Esophagus squamous epithelium (tissue), 5 donors: ENCODE measurements at regions not wholly inside any gene's neighbourhood (a gene's known extent, or its start where the extent isn't known, plus 50 kb on each side); places are given as distances from the start of the nearest gene placed in this dataset.

Experiments used
- DNase-seq: peaks from one replicate; lab custom pipeline; 2025; lab: John Stamatoyannopoulos, UW
- H3K27ac ChIP-seq, 4 donors: fragments of 200-600 bp; sonication (generic); one replicate each; pipeline ENCODE4 v1.5.1; 2016 to 2019; ENCODE audit warnings: mild to moderate bottlenecking in 1 of 4
- H3K27me3 ChIP-seq, 4 donors: fragments of 200-600 bp; sonication (generic); 1 replicate in 3 of 4; 2 replicates in 1 of 4; pipeline versions ENCODE4 v1.5.1 to v1.6.0; 2017 to 2021; ENCODE audit warnings: antibody characterized with exemption in 1 of 4
- H3K36me3 ChIP-seq, 3 donors: fragments of 200-600 bp; sonication (generic); one replicate each; pipeline ENCODE4 v1.5.1; 2016 to 2019
- H3K4me1 ChIP-seq, 3 donors: fragments of 200-600 bp; sonication (generic); one replicate each; pipeline ENCODE4 v1.5.1; 2017 to 2019
- H3K4me3 ChIP-seq, 4 donors: fragments of 200-600 bp; sonication (generic); 1 replicate in 3 of 4; 2 replicates in 1 of 4; pipeline ENCODE4 v1.5.1; 2016 to 2019; ENCODE audit warnings: mild to moderate bottlenecking in 2 of 4, moderate library complexity in 1 of 4
- H3K9me3 ChIP-seq, 3 donors: fragments of 200-600 bp; sonication (generic); one replicate each; pipeline ENCODE4 v1.5.1; 2016 to 2019
- POLR2A ChIP-seq, 4 donors: fragments of 450-650 bp; IDR thresholded peaks; one replicate each; pipeline ENCODE4 v1.6.1; 2017; ENCODE audit warnings: antibody characterized with exemption in 4 of 4, mild to moderate bottlenecking in 4 of 4, moderate library complexity in 3 of 4
- WGBS, 2 donors: methylation state at CpG; one replicate each; pipeline ENCODE4 v1.1.5; 2018; 5-methylcytosine and 5-hydroxymethylcytosine counted together
- intact Hi-C: fragments of 100-400 bp; cut with DNase I; formaldehyde crosslinking; loops from one replicate; pipeline ENCODE4 v1.15.0; 2022
- TF ChIP-seq, protein P1 (sequence below), 6 experiments: fragments of 450-650 bp in 4 of 6; fragments of 200-600 bp in 2 of 6; sonication (generic) in 2 of 6; IDR thresholded peaks; one replicate each; pipeline ENCODE4 v1.5.1; 2016 to 2019; ENCODE audit warnings: antibody characterized with exemption in 6 of 6, mild to moderate bottlenecking in 4 of 6, moderate library complexity in 4 of 6
- donor health status: DM: yes; HTN: yes; CAD: no.

DNA sequence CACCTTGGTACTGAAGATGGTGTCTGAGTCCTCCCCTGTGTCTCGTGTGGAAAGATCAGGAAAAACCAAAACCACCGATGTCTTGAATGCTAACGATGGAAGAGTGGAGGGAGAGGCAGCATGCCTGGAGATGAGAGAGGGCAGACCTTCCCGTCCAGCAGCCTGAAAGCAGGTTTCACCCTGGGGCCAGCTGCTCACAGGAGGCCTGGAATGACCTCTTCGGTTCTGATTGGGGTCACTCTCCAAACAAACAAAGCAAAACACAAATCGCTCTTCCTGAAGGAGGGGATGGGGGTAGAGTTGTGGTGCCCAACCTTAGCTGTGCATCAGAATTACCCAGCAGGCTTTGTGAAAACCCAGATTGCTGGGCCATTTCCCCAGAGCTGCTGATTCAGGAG, 142.3 kb upstream of the SOX1 start:
- DNase-seq: no peak
- intact Hi-C loops: no loop called here
- Histone ChIP-seq H3K4me3 (no peak overlapping the region), H3K27me3 (peaks cover 0 to 23% (median 0%) of the 10 kb centered on the region in 4 donors), H3K9me3 (no peaks in the 10 kb centered on the region), H3K36me3 (no peaks in the 10 kb centered on the region), H3K4me1 (no peaks in the 10 kb centered on the region), H3K27ac (no peak overlapping the region)
- WGBS, 2 donors: 62 to 82% methylated on average over 6 of the region's 6 CpGs
- TF ChIP-seq, protein P1, sequence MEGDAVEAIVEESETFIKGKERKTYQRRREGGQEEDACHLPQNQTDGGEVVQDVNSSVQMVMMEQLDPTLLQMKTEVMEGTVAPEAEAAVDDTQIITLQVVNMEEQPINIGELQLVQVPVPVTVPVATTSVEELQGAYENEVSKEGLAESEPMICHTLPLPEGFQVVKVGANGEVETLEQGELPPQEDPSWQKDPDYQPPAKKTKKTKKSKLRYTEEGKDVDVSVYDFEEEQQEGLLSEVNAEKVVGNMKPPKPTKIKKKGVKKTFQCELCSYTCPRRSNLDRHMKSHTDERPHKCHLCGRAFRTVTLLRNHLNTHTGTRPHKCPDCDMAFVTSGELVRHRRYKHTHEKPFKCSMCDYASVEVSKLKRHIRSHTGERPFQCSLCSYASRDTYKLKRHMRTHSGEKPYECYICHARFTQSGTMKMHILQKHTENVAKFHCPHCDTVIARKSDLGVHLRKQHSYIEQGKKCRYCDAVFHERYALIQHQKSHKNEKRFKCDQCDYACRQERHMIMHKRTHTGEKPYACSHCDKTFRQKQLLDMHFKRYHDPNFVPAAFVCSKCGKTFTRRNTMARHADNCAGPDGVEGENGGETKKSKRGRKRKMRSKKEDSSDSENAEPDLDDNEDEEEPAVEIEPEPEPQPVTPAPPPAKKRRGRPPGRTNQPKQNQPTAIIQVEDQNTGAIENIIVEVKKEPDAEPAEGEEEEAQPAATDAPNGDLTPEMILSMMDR (IDR thresholded peaks at IDR 0.05): no peak
- TF ChIP-seq POLR2A (IDR thresholded peaks at IDR 0.05): no peak

DNA sequence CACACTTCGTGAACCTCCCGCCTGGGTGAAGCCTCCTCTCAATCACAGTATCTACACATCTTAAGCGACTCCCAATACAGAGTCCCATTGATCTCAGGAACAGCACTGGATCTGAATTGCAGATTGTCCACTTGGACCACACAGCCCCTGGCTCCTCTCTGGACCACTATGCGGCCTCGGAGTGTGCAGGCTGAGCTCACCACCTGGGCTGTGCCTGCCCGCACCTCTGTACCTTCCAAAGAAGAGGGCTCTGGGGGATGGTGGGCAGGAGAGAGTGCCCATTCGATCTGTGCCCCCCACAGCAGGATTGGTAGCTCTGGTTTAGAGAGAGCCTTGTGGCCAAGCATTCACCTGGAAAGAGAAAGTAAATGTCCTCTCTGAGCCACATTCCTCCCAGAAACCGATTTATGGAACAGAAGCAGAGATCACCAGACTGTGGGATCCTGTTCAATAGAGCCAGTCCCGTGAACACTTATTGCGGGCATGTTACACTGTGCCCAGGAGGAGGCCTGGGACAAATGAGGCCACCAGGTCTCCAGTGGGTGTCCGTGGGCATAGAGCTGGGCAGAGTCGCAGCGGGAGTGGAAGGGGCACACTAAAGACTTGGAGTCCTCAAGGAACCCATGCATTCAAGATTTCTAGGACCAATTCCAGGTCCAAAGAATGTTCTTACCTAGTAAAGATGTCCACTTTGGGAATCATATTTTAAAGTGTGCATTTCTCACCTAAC, 141.6 kb upstream of the SOX1 start:
- 82 to 84% methylated on average over 6 to 7 of the region's 13 CpGs for WGBS, 2 donors

DNA sequence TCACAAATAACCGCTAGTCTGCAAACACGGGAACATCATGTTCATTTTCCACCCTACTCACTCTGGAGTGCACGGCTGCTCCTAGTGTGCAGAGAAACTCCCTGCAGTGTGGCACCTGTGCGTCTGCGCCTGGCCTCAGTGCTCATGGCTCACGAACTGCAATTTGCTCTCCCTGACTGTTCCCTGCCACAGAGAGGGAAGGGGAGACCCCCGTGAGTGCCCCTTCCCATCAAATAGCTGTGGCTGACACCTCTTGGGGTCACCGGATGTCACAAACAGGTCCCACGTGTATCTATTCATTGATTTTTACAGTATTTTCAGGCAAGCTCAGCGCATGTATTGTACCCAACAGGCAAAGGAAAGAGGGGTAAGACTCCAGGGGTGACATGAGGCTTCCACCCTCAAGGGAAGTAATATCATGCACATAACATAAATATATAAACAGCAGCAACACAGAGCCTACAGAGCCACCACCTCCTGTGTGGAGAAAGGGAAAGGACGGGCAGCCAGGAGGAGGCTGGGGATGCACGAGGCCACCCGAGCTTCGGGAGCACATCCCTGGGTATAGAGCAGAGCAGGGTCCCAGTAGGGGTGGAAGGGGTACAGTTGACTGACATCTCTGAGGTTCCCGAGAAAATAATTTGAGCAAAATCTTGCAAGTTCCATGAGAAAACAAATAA, 140.3 kb upstream of the SOX1 start:
- H3K27me3 ChIP-seq: peaks cover 0 to 11% (median 0%) of the 10 kb centered on the region in 4 donors
- no peak overlapping the region for H3K27ac ChIP-seq
- 74% methylated on average over 15 of the region's 15 CpGs for WGBS, 2 donors
- intact Hi-C loops: no loop called here
- TF ChIP-seq, protein P1 (IDR thresholded peaks at IDR 0.05): no peak
- TF ChIP-seq POLR2A (IDR thresholded peaks at IDR 0.05): no peak
- no peaks in the 10 kb centered on the region for H3K9me3 ChIP-seq
- no peak for DNase-seq
- no peaks in the 10 kb centered on the region for H3K36me3 ChIP-seq
- no peak overlapping the region for H3K4me3 ChIP-seq
- H3K4me1 ChIP-seq: no peaks in the 10 kb centered on the region

More for the DNA sequence above, 141.6 kb upstream of the SOX1 start:
- Histone ChIP-seq H3K4me1 (no peaks in the 10 kb centered on the region), H3K4me3 (no peak overlapping the region), H3K27me3 (peaks cover 0 to 17% (median 0%) of the 10 kb centered on the region in 4 donors), H3K27ac (no peak overlapping the region), H3K9me3 (no peaks in the 10 kb centered on the region), H3K36me3 (no peaks in the 10 kb centered on the region)
- no peak for DNase-seq
- intact Hi-C loops: no loop called here
- TF ChIP-seq, protein P1 (IDR thresholded peaks at IDR 0.05): no peak
- TF ChIP-seq POLR2A (IDR thresholded peaks at IDR 0.05): no peak

GRCh38 chr13:111927181-111927540, 139.8 kb upstream of the SOX1 start:
- no peak for DNase-seq
- Histone ChIP-seq H3K4me3 (no peak overlapping the region), H3K27ac (no peak overlapping the region), H3K36me3 (no peaks in the 10 kb centered on the region), H3K9me3 (peaks cover 0 to 5% (median 5%) of the 10 kb centered on the region in 3 donors), H3K4me1 (no peaks in the 10 kb centered on the region), H3K27me3 (peaks cover 0 to 7% (median 0%) of the 10 kb centered on the region in 4 donors)
- TF ChIP-seq, protein P1 (IDR thresholded peaks at IDR 0.05): no peak
- no peak for TF ChIP-seq POLR2A (IDR thresholded peaks at IDR 0.05)
- 86 to 88% methylated on average over 12 of the region's 12 CpGs for WGBS, 2 donors
- intact Hi-C loops: no loop called here

DNA sequence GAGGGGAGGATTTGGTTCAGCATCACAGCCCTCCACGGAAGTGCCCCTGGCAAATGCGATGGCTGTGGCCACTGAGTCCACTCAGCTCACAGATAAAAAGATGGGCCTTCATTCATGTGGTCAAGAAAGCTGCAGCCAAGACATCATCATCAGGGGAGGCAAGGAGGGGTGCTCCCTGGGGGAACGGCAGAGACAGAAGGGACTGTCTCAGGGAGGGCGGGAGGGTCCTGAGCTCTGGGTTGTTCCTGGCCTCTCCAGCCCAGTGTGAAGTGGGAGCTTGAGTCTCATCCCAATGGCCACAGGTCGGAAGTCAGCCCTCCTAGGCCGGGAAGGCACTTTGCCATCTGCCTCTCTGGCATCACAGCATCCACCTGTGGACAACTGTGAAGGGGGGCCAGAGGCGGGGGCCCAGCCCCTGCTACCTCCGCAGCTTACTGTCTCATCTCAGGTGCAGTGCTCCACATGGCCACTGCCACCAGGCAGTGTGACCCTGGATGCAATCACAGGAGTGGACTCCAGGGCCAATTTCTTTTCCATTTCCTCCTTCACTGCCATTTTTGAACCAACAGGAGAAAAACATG, 137.8 kb upstream of the SOX1 start:
- WGBS, 2 donors: 71 to 75% methylated on average over 4 to 8 of the region's 8 CpGs
- Histone ChIP-seq H3K27me3 (peaks cover 0 to 5% (median 0%) of the 10 kb centered on the region in 4 donors), H3K36me3 (no peaks in the 10 kb centered on the region), H3K4me3 (no peak overlapping the region), H3K9me3 (peaks cover 0 to 10% (median 7%) of the 10 kb centered on the region in 3 donors), H3K27ac (no peak overlapping the region), H3K4me1 (no peaks in the 10 kb centered on the region)
- intact Hi-C loops: no loop called here
- no peak for DNase-seq
- TF ChIP-seq, protein P1 (IDR thresholded peaks at IDR 0.05): no peak
- TF ChIP-seq POLR2A (IDR thresholded peaks at IDR 0.05): no peak
